ENCODE measurements at regions not wholly inside any gene's neighbourhood (a gene's known extent, or its start where the extent isn't known, plus 50 kb on each side); places are given as distances from the start of the nearest gene placed in this dataset.

DNA sequence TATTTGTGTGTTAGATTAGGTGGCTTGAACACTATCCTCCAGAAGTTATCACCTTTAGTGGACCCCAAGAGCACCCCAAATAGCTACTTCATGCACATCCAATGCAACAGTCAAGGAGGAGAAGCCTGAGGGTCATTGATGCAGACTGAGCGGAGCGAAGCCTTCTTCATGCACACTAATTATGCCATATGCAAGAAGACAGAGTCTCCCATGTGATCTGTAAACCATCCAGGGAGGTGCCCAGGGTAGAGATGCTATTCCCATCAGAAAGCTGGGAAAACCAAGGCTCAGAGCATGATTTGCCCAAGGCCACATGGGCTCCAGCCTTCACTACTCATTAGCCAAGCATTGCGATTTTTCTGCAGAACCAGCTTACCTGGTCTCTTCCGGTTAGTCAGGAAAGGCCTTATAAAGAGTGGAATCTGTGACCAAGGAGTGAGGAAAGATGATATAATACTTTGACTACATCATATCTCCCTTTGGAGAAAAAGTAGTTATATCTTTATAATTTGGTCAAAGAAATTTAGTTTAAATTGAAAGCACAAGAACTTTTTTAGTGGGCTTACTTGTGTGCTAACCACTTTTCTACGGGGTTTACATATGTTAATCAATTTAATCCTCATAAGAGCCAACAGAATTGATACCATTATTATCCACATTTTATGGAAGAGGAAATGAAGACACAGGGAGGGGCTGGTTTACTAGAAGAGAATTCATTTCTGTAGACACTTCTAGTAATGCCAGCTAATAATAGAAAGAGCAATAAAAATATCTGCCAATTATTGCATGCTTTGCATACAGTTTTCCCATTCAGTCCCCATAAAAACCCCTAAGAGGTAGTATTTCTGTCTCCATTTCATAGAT, 220.0 kb downstream of the ESM1 start:
- DNase-seq = no peak

DNA sequence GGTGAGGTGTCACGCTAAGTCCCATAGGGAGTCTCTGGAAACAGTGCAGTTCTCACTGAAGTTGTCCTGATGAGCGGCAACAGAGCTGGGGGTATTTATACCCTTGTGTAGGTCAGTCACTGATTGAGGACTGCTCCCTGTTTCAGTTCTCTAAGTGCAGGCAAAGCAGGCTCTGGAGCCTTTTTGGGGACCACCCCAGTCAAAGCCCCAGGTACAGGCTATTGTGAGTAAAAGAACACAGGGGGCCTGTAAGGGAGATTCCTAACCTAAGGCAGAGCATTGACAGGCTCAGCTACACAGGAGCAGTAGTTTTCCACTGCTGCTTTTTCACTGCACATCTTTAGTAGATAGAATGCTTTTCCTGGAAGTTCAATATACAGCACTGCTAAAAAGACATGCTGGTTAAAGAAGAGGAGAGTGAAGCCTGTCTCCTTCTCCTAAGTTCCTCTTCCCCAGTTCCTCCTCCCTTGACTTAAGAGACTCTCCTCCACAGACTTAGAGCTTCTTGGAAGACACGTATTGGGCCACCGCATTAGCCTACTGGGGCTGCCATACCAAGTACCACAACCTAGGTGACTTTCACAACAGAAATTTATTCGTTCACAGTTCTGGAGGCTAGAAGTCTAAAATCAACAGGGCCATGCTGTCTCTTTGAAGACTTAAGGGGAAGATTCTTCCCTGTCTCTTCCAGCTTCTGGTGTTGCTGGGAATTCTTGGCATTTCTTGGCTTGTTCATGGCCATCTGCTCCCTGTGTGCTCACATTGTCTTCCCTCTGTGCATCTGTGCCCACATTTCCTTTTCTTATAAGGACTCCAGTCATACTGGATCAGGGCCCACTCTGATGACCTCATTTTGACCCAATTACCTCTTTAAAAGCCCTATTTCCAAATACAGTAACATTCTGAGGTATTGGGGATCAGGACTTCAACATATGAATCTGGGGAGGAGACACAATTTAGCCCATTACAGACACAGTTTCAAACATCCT, 221.0 kb downstream of the ESM1 start:
- DNase-seq = no peak

DNA sequence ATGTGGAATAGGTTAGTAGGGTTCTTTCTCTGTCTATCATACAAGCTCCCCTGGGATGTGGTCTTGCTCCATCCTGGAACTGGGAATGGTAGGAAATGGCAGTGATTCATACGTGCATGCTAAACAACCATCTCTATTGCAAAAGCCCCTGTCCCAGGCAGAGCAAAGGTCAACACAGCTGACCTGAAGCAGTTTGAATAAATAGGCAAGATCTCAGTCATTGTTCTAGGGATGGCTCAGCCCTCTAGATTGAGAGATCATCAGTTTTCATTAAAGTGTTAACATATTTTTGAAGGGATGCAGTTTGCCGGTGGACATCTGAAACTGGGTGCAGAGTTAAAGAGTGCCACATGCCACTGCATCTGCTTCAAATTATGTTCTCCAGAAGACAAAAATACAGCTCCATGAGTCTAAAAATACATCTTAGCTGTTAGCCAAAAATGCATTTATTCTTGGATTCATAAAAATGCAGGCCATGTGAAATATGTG, 224.1 kb downstream of the ESM1 start:
- DNase-seq = no peak

DNA sequence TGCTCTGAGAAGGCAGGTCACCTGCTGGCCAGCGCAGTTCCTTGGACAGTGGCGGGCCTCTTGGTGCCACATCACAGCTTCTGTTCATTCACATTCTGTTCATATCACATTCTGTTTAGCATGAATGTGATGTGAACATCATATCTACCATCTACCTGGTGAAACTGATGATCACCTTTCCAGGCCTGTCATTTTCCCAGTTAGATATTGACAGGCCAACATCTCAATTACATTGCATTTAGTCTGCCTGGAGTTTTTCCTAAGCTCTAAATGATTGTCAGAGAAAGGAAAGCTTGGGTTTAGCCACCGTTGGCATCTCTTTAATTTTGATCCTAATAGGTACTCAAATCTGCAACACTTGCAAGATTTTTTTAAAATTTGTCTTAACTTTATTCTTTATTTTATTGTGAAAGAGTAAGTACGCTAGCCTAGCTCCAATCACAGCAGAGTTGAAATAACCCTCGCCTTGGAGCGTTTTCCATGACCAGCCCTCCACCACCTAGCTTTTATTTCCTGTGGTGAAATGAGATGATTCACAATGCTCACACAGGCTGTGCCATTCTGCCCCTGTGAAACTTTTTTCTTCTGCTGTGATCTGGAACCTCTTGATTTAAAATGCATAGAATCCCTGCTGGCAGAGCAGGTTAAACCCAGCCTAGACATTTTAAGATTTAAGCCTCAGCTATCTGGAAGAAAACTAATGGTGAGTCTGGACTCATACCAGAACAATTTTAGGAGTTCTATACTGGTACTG, 225.0 kb downstream of the ESM1 start:
- no peak for DNase-seq

DNA sequence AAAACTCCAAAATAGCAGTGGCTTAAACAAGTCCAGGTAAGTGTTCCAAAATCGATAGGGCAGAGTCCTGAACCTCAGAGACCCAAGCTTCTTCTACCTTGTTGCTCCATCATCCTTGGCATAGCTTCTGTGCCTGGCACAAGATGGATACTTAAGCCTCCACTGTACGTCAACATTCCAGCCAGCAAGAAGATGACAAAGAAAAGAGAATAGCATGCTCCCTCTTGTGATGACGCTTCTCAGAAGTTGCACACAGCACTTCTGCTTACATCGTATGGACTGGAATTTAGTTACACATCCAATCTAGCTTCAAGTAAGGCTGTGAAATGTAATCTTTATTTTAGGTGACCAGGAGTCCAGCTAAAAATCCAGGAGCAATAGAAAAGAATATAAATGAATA, 227.4 kb downstream of the ESM1 start:
- no peak for DNase-seq

DNA sequence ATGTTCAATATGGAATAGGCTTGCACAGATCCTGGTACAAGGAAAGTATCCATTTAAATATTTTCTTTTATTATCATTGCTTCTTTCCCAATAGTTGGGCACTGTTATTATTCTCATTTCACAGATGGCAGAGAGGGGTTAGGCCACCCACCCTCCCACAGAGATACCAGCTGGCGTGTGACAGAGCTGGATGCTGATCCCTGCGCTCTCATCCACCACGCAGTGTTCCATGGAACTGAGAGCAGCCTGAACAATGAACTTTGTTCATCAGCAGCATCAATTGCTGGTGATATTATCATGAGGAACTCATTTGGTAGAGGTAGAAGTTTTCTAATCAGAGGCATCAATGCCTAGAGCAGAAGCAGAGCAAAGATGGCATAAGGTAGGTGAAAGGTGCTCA, 227.9 kb downstream of the ESM1 start:
- DNase-seq = no peak

DNA sequence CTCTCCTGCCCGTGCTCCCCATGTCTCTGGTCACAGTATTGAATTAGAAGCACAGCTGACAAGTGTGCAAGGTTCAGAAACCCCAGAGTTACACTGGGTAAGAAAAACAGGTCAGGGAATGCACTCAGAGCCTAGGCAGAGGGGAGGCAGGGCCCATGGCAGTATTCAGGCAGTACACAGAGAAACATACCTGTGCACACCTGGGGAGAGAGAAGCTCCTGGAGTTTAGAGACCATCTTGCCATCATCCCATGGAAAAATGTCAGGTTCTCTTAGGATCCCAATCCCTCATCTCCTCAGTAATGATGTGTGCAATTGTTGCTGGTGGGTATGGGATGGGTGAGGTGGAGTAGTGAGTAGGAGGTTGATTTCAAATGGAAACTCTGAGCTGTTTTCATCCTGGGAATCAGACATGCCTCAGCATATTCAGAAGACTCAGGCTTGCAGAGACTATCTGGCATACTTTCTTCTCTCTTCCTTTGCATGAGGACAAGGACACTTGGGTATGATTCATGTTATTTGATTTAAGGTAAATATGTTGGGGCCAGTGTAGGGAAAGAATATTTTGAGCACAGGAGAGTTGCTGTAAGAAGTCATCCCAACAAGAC, 228.5 kb downstream of the ESM1 start:
- DNase-seq = no peak

DNA sequence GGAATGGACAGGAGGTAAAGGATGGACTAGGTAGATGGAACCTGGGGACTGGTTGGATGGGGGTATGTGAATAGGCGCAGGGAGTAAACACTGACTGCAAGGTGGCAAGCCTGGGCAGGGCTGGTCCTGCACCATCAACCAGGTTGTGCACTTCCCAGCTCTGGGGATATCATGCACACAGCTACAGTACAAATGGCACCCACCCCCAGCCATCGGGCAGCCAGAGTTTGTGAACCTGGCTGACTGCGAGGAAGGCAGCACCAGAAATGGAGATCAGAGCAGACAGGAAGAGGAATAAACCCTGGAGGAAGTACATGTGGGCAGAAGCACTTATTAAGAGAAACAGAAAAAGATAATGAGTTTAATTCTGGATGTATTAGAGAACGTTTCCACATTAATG, 229.1 kb downstream of the ESM1 start:
- DNase-seq = no peak

DNA sequence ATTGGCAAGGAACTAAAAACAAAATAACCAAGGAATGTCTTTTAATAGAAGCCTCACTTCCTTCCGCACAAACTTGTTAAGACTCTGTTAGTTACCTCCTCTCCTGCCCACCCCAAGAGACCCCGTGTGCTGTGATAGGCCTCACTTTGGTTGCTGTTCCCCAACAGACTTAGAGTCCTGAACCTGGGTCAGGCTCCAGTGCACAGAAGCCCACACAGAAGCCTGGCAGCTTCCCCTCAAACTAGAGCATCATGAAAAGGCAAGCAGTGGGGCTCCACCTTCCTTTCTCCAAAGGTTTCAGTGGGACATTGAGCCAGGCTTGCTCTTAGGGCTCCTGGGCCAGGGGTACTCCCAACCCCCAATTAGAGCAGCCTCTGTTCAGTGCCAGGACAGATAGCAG, 230.5 kb downstream of the ESM1 start:
- no peak for DNase-seq

DNA sequence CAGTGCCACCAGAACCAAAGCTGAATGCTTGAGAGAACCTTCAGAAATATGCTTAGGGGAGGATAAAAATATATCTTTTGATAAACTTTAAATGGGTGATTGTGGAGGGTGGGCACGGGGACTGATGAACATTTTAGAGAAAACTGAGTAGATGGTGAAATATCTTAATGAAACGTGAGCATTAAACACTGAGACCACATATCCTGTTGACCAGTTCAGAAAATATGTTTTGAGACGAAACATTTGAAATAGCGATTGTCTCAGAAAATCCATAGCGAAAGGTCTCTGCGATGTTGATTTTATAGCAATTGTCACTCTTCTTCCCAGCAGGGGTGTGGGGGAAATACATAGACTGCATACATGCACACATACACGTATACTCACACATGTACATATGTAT, 231.0 kb downstream of the ESM1 start:
- DNase-seq = no peak

DNA sequence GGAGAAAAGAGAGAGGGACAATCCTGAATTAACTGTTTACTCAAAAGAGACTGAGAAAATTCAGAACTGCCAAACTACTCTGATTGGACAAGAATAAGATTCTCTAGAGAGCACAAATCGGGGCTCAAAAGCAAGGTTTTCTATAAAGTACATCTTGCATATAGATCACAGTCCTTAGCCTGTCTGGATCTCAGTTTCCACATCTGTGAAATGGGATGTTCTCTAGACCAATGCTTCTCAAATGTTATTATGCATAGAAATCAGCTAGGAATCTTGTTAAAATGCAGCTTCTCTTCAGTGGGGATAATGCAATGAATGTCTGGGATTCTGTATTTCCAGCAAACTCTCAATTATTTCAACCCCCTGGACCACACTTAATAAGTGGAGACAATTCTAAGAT, 231.6 kb downstream of the ESM1 start:
- no peak for DNase-seq

DNA sequence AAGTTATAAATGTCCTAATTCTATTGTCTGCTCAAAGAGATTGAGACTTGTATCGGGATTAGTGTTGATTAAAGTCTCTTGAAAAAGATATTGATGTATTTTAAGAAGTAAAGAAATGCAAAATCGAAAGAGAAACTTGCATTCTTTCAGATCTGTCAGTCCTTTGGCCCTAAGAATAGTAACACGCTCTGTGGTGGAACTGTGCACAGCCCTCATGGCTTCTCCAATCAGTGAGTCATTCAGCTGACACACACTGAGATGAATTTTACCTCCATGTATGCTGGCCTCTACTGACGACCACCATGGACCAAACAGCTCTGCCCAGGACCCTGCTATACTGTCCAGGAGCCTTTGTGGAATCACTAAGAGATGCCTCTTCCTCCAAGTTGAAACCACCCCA, 232.4 kb downstream of the ESM1 start:
- no peak for DNase-seq

DNA sequence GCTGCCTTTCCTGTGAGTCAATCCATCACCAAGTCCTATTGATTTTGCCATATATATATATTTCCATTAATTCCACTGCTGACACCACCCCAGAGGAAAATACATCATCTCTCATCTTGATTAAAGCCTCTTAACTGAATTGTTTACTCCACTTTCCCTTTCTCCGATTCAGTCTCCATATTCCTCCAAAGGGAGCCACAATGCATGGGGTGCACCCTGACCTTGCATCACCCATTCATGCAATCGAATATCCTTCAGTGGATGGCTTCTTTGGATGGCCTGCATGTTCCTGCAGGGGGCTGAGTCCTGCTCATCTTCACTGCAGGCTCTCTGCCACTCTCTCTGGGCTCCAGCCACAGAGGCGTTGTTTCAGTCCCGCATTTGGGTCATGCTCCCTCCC, 231.0 kb downstream of the SNX18 start:
- no peak for DNase-seq

DNA sequence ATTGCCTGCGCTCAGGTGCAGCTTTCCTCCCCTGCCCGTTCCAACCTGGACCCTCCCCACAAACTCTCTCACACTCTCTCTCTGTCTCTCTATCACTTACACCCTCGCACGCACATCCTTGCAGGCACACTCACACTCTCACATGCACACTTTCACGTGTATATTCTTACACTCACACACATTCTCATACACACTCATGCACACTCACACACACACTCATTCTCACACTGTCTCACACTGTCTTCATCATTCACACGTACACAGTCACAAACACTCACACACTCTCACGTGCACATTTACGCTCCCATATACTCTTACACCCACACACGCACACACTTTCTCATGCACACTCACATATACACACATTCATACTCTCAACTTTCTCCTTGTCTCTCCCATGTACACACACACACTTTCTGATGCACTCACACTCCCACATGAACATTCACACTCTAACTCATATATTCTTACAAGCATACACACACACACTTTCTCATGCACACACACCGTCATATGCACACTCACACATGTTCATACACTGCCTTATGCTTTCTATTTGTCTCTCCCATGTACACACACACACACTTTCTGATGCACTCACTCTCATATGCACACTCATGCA, 229.3 kb downstream of the SNX18 start:
- no peak for DNase-seq

DNA sequence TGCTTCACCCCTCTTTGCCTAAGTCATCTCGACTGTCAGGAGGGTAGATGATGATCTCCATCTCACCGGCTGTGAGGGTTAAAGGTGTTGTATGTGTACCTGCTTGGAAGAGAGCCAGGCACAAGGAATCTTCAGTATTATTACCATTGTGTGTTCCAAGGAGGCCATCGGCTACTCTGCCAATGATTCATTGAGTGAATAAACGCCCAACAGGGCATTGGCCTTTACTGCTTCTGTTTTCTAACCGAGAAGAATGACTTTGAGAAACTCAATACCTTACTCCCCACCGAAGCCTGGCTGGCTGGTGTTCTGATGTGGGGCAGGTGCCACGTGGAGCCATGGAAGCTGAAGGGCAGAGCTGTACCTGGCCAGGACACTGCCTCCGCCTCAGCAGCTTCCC, 228.8 kb downstream of the SNX18 start:
- DNase-seq = no peak

DNA sequence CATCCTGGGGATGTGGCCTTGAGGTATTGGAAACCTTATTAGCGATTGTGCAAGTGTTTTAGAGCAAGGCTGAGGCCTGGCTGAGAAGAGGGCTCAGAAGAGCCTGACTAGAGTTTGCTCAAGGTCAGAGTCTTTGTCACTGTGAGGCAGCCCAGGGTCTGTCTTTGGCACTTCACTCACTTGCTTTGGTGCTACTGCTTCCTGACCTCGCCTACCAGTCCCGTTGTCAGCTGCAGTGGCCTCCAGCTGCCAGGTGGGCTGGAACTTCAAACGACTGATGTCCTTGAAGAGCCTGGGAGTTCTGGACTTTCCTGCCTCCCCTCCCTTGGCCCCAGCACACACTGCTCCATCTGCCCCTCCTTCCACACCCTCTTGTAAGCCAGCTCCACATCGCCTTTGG, 228.0 kb downstream of the SNX18 start:
- DNase-seq = no peak

DNA sequence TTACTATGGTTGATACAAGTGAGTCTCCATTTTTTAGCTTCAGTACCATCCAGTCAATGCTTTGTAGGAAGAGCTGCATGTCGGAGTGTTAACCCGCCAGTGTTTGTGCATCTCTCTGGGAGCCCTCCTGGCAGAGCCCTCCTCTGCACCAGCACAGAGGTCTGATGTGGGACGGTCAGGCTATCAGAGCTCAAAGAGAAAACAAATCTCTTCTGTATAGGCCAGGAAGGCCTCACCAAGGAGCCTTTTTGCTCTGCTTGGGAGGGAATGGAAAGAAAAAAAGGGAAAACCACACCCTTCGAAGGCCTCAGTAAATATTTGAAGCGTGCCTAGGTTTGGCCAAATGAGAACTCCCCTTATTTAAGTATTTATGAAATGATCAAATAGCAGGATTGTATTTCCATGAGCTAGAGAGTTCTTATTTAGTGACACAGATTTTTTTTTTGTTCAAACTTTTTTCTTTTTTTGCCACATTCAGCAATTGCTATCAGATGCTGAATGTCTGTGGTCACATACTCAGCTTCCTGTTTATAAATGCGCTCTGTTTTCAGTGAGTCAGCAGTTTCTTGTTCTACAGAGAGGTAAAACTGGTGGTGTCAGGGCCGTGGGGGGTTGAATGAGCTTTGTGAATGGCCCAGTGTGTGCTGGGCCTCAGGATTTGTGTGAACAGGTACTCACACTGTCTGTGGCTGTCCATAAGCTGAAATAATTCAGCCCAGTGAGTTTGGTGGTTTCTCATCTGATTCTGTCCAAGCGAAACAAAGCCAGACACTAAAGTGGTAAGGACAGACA, 226.6 kb downstream of the SNX18 start:
- no peak for DNase-seq

DNA sequence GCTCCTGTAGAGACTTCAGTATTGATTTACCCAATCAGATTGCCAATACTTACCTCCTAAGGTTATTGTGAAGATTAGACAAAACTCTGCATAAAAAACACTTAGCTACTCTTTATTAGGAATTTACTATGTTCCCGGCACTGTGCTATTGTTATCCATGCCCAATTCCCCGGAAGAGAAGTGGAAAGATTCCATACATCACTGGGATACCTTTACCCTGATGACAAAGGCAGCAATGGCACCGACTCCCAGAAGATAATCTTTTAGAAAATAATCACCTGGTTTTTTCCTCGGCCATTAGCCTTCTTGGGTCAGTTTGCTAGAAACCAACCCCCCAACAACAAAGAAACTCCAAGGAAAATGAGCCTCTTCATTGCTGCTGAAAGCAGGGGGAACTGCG, 226.0 kb downstream of the SNX18 start:
- DNase-seq = no peak

DNA sequence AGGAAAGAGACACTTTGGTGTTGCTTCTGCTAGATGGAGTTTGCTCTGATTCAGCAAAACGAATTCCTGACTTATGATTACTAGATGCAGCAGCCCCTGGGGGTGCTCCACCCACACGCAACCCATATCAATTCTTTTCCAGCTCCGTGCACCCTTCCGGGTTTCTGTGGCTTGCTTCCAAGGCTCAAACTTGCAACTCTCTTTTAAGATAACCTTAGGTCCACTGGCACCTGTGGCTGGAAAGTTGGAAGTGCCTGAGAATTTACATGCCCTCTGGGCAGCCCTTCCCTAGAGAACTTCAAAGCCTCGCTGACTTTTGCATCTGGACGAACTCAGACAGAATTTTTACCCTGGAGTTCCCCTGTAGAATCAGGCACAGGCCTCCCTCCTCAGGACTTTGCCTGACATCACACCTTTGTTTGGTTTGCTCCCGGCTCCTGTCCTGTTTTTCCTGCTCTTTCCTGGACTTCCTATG, 224.9 kb downstream of the SNX18 start:
- DNase-seq = no peak

DNA sequence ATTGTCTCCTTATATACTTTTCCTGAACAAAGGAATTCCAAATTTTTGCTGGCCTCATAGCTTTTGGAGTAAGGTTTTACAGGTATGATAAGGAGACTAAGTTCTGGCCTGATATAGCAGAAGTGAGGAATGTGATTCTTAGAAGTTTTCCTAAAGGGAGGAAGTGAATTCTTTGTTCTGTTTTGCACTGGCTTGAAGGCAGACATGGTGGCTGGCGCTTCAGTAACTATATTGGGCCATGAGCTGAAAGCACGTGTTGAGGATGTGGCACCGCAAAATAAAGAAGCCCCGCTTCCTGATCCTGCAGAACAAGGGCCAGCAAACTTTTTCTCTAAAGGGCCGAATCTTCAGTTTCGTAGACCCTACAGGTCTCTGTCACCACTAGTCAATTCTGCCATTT, 224.2 kb downstream of the SNX18 start:
- DNase-seq = no peak

DNA sequence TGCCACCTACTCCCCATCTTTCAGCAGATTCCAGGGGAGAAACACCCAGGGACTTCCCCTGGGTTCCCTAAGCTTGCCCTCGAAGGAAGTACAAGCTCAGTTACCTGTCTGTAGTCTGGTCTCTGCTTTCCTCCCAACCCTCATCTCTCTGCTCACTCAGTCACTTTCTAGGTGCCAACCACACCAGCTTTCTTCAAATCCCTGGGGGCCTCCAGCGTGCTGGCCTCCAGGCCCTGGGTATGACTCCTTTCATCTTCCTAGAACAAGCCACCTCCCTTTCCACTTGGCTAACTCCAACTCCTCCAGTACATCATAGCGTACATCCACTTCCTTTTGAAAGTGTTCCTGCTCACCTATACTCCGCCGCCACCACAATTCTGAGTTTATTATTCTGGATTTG, 222.6 kb downstream of the SNX18 start:
- no peak for DNase-seq

Measured in NCI-H2081 (cell line).